Left lung (tissue), 4 donors: ENCODE measurements at regions not wholly inside any gene's neighbourhood (a gene's known extent, or its start where the extent isn't known, plus 50 kb on each side); places are given as distances from the start of the nearest gene placed in this dataset.

Source experiments
- ATAC-seq: fragments of 200-7000 bp; cut with Tn5 transposase; one replicate; pipeline ENCODE4 v1.9.1; 2020; ENCODE audit warnings: moderate library complexity
- DNase-seq, 4 donors: peaks; one replicate each; pipeline ENCODE4 v3.0.0-alpha.2; 2013 to 2020
- H3K27ac ChIP-seq, 2 donors: fragments of 200-600 bp; sonication (generic) in 1 of 2; one replicate each; pipeline versions ENCODE4 v1.5.0 to v1.8.0; 2020 to 2021
- H3K27me3 ChIP-seq, 2 donors: fragments of 200-600 bp; sonication (generic) in 1 of 2; one replicate each; pipeline versions ENCODE4 v1.5.0 to v1.8.0; 2020 to 2021
- H3K36me3 ChIP-seq, 2 donors: fragments of 200-600 bp; sonication (generic) in 1 of 2; one replicate each; pipeline versions ENCODE4 v1.5.0 to v1.8.0; 2020 to 2021
- H3K4me1 ChIP-seq, 2 donors: fragments of 200-600 bp; one replicate each; pipeline ENCODE4 v1.8.0; 2021
- H3K4me3 ChIP-seq, 2 donors: fragments of 200-600 bp; sonication (generic) in 1 of 2; one replicate each; pipeline versions ENCODE4 v1.5.0 to v1.8.0; 2020 to 2021; ENCODE audit warnings: mild to moderate bottlenecking in 1 of 2
- H3K9me3 ChIP-seq, 2 donors: fragments of 200-600 bp; sonication (generic) in 1 of 2; one replicate each; pipeline versions ENCODE4 v1.5.0 to v1.8.0; 2020 to 2021
- CTCF ChIP-seq, 2 donors: fragments of 200-600 bp; sonication (generic) in 1 of 2; IDR thresholded peaks; one replicate each; pipeline versions ENCODE4 v1.5.0 to v1.8.0; 2021; ENCODE audit warnings: antibody characterized with exemption in 2 of 2
- intact Hi-C, 2 donors: fragments of 100-400 bp; cut with DNase I; formaldehyde crosslinking; loops; one replicate each; pipeline versions ENCODE4 v1.11.2 to v1.14.2; 2022
- donor health status: DM: no; HTN: yes; CAD: no.
- donor health status: DM: no; HTN: no; CAD: no.

DNA sequence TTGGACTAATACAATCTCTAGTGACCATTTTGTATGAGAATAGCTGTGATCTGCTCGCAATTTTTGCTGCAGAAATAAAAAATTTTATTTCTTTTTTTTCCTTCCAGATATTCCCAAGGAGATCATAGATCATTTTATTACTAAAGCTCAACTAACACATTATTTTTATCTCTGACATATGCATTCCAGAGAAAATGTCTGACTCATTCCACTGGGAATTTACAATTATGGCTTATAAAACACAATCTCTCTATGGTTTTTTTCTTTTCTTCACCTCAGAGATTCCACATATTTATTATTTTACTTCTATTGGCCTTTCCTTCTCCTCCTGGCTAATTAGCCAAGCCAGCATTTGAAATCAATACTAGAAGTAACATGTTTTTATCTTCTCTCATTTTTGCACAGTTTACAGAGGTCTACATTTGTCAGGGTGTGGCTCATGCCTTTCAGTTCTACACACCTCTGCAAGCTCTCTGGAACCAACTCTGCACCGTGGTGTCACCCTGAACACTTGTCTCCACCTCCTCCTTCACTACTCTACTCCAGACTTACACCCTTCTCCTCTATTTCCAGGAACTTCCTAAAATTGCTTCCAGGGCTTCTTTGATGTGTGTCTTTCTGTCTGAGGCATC is 59.8 kb upstream of the GPM6A start:
- H3K4me1 ChIP-seq: no peaks in the 10 kb centered on the region
- peaks cover 0 to 2% of the 10 kb centered on the region in 2 donors for H3K9me3 ChIP-seq
- ATAC-seq (no peak), DNase-seq (no peak)
- no peak overlapping the region for H3K27ac ChIP-seq
- no peaks in the 10 kb centered on the region for H3K36me3 ChIP-seq
- no peaks in the 10 kb centered on the region for H3K27me3 ChIP-seq
- intact Hi-C loops: no loop called here
- TF ChIP-seq CTCF (IDR thresholded peaks at IDR 0.05): no peak
- no peak overlapping the region for H3K4me3 ChIP-seq

GRCh38 chr4:175873707-175874106 is 61.6 kb upstream of the GPM6A start:
- Histone ChIP-seq H3K27me3 (no peaks in the 10 kb centered on the region), H3K27ac (no peak overlapping the region), H3K9me3 (peaks cover 0 to 9% of the 10 kb centered on the region in 2 donors), H3K4me3 (no peak overlapping the region), H3K36me3 (no peaks in the 10 kb centered on the region), H3K4me1 (no peaks in the 10 kb centered on the region)
- intact Hi-C loops: no loop called here
- ATAC-seq (no peak), DNase-seq (no peak)
- TF ChIP-seq CTCF (IDR thresholded peaks at IDR 0.05): no peak

DNA sequence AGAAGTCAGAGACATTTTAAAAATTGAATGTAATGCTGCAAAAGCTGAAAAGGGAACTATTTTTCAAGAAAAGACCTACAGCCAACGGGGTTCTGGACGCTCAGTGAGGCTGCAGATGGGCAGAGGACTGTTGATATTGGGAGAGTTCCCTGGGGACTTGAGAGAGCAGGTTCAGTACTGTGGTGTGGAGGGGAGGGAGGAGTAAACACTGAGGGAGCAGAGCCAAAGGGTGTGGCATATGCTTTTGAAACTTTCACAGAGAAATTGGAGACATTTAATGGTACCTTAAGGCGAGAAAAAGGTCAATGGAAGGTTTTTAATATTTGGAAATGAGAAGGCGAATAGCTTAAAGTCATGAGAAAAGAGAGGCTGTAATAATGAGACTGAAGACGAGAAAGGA is 62.2 kb upstream of the GPM6A start:
- Histone ChIP-seq H3K27me3 (no peaks in the 10 kb centered on the region), H3K4me1 (no peaks in the 10 kb centered on the region), H3K9me3 (peaks cover 0 to 14% of the 10 kb centered on the region in 2 donors), H3K4me3 (no peak overlapping the region), H3K36me3 (no peaks in the 10 kb centered on the region), H3K27ac (no peak overlapping the region)
- no peak for ATAC-seq
- no peak for TF ChIP-seq CTCF (IDR thresholded peaks at IDR 0.05)
- intact Hi-C loops: no loop called here
- no peak for DNase-seq

GRCh38 chr4:175875993-175876771 is 64.1 kb upstream of the GPM6A start:
- no peak for TF ChIP-seq CTCF (IDR thresholded peaks at IDR 0.05)
- H3K27ac ChIP-seq: no peak overlapping the region
- H3K27me3 ChIP-seq: no peaks in the 10 kb centered on the region
- H3K9me3 ChIP-seq: peaks cover 0 to 14% of the 10 kb centered on the region in 2 donors
- no peak overlapping the region for H3K4me3 ChIP-seq
- H3K36me3 ChIP-seq: no peaks in the 10 kb centered on the region
- intact Hi-C loops: no loop called here
- no peaks in the 10 kb centered on the region for H3K4me1 ChIP-seq
- no peak for ATAC-seq
- DNase-seq: no peak

DNA sequence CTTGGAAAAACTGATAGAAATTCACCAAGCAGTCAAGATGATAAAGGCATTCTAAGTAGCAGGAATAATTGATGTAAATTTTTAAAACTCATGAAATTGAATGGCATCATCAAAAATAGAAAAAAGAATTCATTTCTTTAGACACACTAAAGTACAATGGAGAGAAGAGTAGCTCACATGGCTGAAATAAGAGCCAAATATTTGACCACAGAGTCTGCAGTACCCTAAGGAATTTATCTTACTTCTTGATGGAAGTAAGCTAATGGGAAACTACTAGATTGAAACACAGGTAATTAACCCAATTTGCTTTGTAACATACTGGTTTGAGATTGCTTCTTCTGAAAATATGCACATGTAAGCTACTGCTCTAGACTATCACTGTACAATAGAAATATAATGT is 70.8 kb upstream of the GPM6A start:
- TF ChIP-seq CTCF (IDR thresholded peaks at IDR 0.05): no peak
- H3K4me1 ChIP-seq: no peaks in the 10 kb centered on the region
- H3K4me3 ChIP-seq: no peak overlapping the region
- H3K9me3 ChIP-seq: peaks cover 0 to 18% of the 10 kb centered on the region in 2 donors
- no peak overlapping the region for H3K27ac ChIP-seq
- no peaks in the 10 kb centered on the region for H3K27me3 ChIP-seq
- no peaks in the 10 kb centered on the region for H3K36me3 ChIP-seq
- DNase-seq (no peak), ATAC-seq (no peak)
- intact Hi-C loops: no loop called here
